Fibroblast of pulmonary artery (primary cell): ENCODE measurements at regions not wholly inside any gene's neighbourhood (a gene's known extent, or its start where the extent isn't known, plus 50 kb on each side); places are given as distances from the start of the nearest gene placed in this dataset.

Experiments used
- DNase-seq: peaks from one replicate; pipeline ENCODE4 v3.0.0-alpha.2; 2010; ENCODE audit warnings: low read depth
- H3K4me3 ChIP-seq: replicated peaks from 2 replicates; pipeline ENCODE4 v1.5.1; 2011; ENCODE audit warnings: low read depth, mild to moderate bottlenecking, control low read depth, low read length, moderate library complexity
- CTCF ChIP-seq: IDR thresholded peaks from 2 replicates; pipeline ENCODE4 v1.5.1; 2011; ENCODE audit warnings: mild to moderate bottlenecking, control low read depth, low read length, inconsistent platforms; ENCODE audit errors: missing control alignments

GRCh38 chrX:25241461-25241860 is 225.7 kb upstream of the ARX start:
- H3K4me3 ChIP-seq, result no peak overlapping the region
- TF ChIP-seq CTCF, result no peak
- no peak for DNase-seq

GRCh38 chrX:25226151-25226550 is 210.4 kb upstream of the ARX start:
- DNase-seq, result no peak
- no peak overlapping the region for H3K4me3 ChIP-seq
- TF ChIP-seq CTCF, result no peak

- H3K4me3 ChIP-seq, result no peak overlapping the region
- DNase-seq, result no peak
- no peak for TF ChIP-seq CTCF
Observed at GRCh38 chrX:25219480-25219879, 203.7 kb upstream of the ARX start.

- no peak for DNase-seq
- TF ChIP-seq CTCF, result no peak
- no peak overlapping the region for H3K4me3 ChIP-seq
Observed at GRCh38 chrX:25213611-25214010, 197.8 kb upstream of the ARX start.

- no peak for DNase-seq
- TF ChIP-seq CTCF, result no peak
Observed at GRCh38 chrX:25207803-25208475, 192.2 kb upstream of the ARX start.

GRCh38 chrX:25206778-25207177 is 191.0 kb upstream of the ARX start:
- TF ChIP-seq CTCF, result no peak
- H3K4me3 ChIP-seq, result no peak overlapping the region
- DNase-seq, result no peak

More at GRCh38 chrX:25207803-25208475, 192.2 kb upstream of the ARX start:
- no peak overlapping the region for H3K4me3 ChIP-seq

- DNase-seq, result no peak
- no peak for TF ChIP-seq CTCF
- no peak overlapping the region for H3K4me3 ChIP-seq
Observed at GRCh38 chrX:25204182-25204581, 188.4 kb upstream of the ARX start.
